ENCODE measurements at regions not wholly inside any gene's neighbourhood (a gene's known extent, or its start where the extent isn't known, plus 50 kb on each side); places are given as distances from the start of the nearest gene placed in this dataset.

DNA sequence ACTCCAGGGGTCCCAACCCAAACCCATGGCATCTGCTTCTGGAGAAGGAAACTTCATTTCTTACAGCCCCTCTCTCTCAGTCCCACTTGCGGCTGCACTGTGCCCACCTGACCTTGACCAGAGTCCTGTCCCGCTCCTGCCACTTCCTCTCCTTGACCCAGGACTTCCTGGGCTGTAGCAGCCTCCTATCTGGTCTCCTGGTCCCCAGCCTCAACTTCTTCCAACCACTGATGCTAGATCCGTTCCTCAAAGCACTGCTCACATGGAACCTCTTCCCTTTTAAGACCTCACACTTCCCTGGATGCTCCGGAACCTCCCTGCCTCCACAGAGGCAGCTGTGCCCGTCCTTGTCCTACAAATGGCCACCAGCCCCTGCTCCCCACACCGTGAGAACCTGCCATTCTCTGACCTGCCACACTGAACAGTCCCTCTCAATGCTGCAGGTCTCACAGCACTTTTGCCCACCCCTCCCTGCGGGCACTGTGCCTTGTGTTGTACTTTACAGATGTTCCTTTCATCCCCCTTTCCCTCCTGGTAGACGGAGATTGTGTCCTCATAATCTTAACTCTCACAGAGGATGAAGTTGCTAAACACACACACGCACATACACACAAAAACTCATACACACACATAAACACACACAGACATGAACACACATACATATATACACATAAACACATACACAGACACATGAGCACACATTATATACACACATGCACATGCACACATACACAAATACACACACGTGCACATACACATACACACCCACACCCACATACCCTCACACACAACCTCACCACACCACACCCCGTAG, 59.6 kb upstream of the NXT1 start:
- Histone ChIP-seq H3K4me3 (ENCODE audit: insufficient read depth, low read depth, low read length) (no peak overlapping the region), H3K9me3 (ENCODE audit: control insufficient read depth, low read length) (no peaks in the 10 kb centered on the region), H3K27me3 (ENCODE audit: control insufficient read depth, insufficient read depth, low read length, poor library complexity, severe bottlenecking) (no peaks in the 10 kb centered on the region), H3K4me1 (ENCODE audit: control insufficient read depth, insufficient read depth, low read length) (peaks cover under 1% of the 10 kb centered on the region), H3K36me3 (ENCODE audit: control insufficient read depth, insufficient read depth, low read length) (no peaks in the 10 kb centered on the region), H3K27ac (ENCODE audit: insufficient read depth, low read depth, low read length, poor library complexity, severe bottlenecking) (no peak overlapping the region)
- WGBS, 2 experiments, result 92 to 93% methylated on average over 11 of the region's 11 CpGs

DNA sequence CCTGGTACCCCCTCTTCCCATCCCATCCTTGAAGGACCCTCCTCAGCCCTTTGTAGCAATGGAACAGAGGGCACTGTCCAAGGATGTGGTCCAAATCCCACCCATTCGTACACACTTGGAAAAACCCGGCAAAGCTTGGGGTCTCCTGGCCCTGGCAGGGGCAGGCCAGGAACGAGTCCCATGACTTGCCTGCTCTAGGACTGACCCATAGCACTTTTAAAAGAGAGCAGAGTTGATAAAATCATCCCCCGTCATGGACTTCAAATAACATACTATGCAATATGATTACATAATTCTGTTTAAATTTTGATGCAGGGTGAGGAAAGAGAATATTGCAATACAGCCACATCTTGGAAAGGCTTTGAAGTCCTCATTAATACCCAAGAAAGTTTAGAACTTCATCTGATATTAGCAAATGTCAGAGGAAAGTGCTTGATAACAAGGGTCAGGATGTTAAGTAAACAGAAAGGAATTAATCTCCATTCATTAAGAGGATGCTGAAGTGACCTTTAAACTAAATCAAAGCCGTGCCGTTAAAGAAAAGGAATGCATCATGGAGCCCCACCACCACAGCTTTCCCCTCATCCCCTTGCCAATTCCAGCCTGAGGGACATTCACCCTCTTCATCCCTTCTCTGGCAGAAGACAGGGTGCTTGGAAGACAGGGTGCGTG, 60.7 kb upstream of the NXT1 start:
- 92 to 97% methylated on average over 6 to 7 of the region's 7 CpGs for WGBS, 2 experiments
- Histone ChIP-seq H3K27ac (ENCODE audit: insufficient read depth, low read depth, low read length, poor library complexity, severe bottlenecking) (no peak overlapping the region), H3K4me1 (ENCODE audit: control insufficient read depth, insufficient read depth, low read length) (no peaks in the 10 kb centered on the region), H3K9me3 (ENCODE audit: control insufficient read depth, low read length) (no peaks in the 10 kb centered on the region), H3K27me3 (ENCODE audit: control insufficient read depth, insufficient read depth, low read length, poor library complexity, severe bottlenecking) (no peaks in the 10 kb centered on the region), H3K36me3 (ENCODE audit: control insufficient read depth, insufficient read depth, low read length) (no peaks in the 10 kb centered on the region), H3K4me3 (ENCODE audit: insufficient read depth, low read depth, low read length) (no peak overlapping the region)

GRCh38 chr20:23289249-23289648, 61.3 kb upstream of the NXT1 start:
- WGBS, 2 experiments, result 85 to 86% methylated on average over 4 to 7 of the region's 7 CpGs
- Histone ChIP-seq H3K4me1 (ENCODE audit: control insufficient read depth, insufficient read depth, low read length) (no peaks in the 10 kb centered on the region), H3K27me3 (ENCODE audit: control insufficient read depth, insufficient read depth, low read length, poor library complexity, severe bottlenecking) (no peaks in the 10 kb centered on the region), H3K9me3 (ENCODE audit: control insufficient read depth, low read length) (no peaks in the 10 kb centered on the region), H3K36me3 (ENCODE audit: control insufficient read depth, insufficient read depth, low read length) (no peaks in the 10 kb centered on the region), H3K27ac (ENCODE audit: insufficient read depth, low read depth, low read length, poor library complexity, severe bottlenecking) (no peak overlapping the region), H3K4me3 (ENCODE audit: insufficient read depth, low read depth, low read length) (no peak overlapping the region)

DNA sequence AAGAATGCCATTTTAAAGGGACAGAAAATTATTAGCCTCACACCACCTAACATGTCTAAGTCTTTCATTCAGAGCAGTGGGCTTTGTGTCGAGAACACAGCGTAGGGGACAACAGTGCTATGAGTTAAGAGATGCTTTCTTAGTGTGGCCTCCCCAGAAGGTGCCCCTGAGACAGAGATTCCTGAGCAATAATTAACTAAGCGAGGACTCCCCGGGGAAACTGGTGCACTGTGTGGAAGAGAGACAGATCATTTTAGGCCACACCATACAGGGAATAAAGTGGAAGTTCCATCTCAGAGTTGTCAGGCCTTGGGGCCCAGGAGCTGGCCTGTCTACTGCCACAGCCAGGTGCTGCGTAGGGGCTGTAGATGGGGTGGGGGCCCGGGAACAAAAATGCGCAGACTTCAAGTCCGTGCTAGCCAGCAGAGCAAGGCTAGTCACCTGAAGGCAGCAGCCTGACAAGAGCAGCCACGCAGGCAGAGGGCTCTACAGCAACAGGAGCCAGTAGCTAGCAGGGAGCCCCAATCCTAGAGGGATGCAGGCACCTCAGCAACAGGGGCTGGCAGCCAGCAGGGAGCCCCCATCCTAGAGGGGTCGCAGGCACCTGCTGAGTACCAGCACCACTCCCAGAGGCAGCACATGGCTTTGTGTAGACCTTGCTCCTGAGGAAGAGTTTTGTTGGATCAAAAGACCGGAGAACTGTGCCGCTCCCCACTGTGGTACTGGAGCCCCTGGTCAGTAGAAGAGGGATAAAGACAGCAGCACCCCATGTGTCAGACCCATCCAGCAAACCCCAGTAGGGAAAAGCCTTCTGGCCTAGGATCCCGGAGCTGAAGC, 63.0 kb upstream of the NXT1 start:
- WGBS, 2 experiments, result 92% methylated on average over 13 of the region's 13 CpGs
- H3K27me3 ChIP-seq (ENCODE audit: control insufficient read depth, insufficient read depth, low read length, poor library complexity, severe bottlenecking), result no peaks in the 10 kb centered on the region
- no peak overlapping the region for H3K4me3 ChIP-seq (ENCODE audit: insufficient read depth, low read depth, low read length)
- H3K27ac ChIP-seq (ENCODE audit: insufficient read depth, low read depth, low read length, poor library complexity, severe bottlenecking), result no peak overlapping the region
- H3K36me3 ChIP-seq (ENCODE audit: control insufficient read depth, insufficient read depth, low read length), result no peaks in the 10 kb centered on the region
- peaks cover 3% of the 10 kb centered on the region for H3K4me1 ChIP-seq (ENCODE audit: control insufficient read depth, insufficient read depth, low read length)
- H3K9me3 ChIP-seq (ENCODE audit: control insufficient read depth, low read length), result no peaks in the 10 kb centered on the region

- no peak overlapping the region for H3K4me3 ChIP-seq (ENCODE audit: insufficient read depth, low read depth, low read length)
- H3K27ac ChIP-seq (ENCODE audit: insufficient read depth, low read depth, low read length, poor library complexity, severe bottlenecking), result no peak overlapping the region
- no peaks in the 10 kb centered on the region for H3K36me3 ChIP-seq (ENCODE audit: control insufficient read depth, insufficient read depth, low read length)
- H3K27me3 ChIP-seq (ENCODE audit: control insufficient read depth, insufficient read depth, low read length, poor library complexity, severe bottlenecking), result no peaks in the 10 kb centered on the region
- no peaks in the 10 kb centered on the region for H3K9me3 ChIP-seq (ENCODE audit: control insufficient read depth, low read length)
- WGBS, 2 experiments, result 92% methylated on average over 8 of the region's 8 CpGs
- H3K4me1 ChIP-seq (ENCODE audit: control insufficient read depth, insufficient read depth, low read length), result peaks cover 3% of the 10 kb centered on the region
Measured at GRCh38 chr20:23286346-23286745, 64.2 kb upstream of the NXT1 start.

- H3K9me3 ChIP-seq (ENCODE audit: control insufficient read depth, low read length), result no peaks in the 10 kb centered on the region
- peaks cover 3% of the 10 kb centered on the region for H3K4me1 ChIP-seq (ENCODE audit: control insufficient read depth, insufficient read depth, low read length)
- H3K27ac ChIP-seq (ENCODE audit: insufficient read depth, low read depth, low read length, poor library complexity, severe bottlenecking), result no peak overlapping the region
- no peaks in the 10 kb centered on the region for H3K36me3 ChIP-seq (ENCODE audit: control insufficient read depth, insufficient read depth, low read length)
- no peak overlapping the region for H3K4me3 ChIP-seq (ENCODE audit: insufficient read depth, low read depth, low read length)
- 86 to 92% methylated on average over 1 to 2 of the region's 2 CpGs for WGBS, 2 experiments
- no peaks in the 10 kb centered on the region for H3K27me3 ChIP-seq (ENCODE audit: control insufficient read depth, insufficient read depth, low read length, poor library complexity, severe bottlenecking)
Measured at GRCh38 chr20:23285536-23285935, 65.1 kb upstream of the NXT1 start.

DNA sequence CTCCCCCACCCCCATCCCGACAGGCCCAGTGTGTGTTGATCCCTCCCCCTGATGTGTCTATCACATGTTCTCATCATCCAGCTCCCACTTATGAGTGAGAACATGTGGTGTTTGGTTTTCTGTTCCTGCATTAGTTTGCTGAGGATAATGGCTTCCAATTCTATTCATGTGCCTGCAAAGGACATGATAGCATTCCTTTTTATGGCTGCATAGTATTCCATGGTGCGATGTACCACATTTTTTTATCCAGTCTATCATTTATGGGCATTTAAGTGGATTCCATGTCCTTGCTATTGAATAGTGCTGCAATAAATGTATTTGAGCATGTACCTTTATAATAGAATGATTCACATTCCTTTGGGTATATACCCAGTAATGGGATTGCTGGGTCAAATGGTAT, 66.6 kb upstream of the NXT1 start:
- H3K4me3 ChIP-seq (ENCODE audit: insufficient read depth, low read depth, low read length), result no peak overlapping the region
- H3K36me3 ChIP-seq (ENCODE audit: control insufficient read depth, insufficient read depth, low read length), result no peaks in the 10 kb centered on the region
- H3K27me3 ChIP-seq (ENCODE audit: control insufficient read depth, insufficient read depth, low read length, poor library complexity, severe bottlenecking), result no peaks in the 10 kb centered on the region
- H3K4me1 ChIP-seq (ENCODE audit: control insufficient read depth, insufficient read depth, low read length), result peaks cover 3% of the 10 kb centered on the region
- H3K27ac ChIP-seq (ENCODE audit: insufficient read depth, low read depth, low read length, poor library complexity, severe bottlenecking), result no peak overlapping the region
- whole genome bisulfite sequencing, 2 experiments, result 83 to 88% methylated on average over 2 of the region's 2 CpGs
- no peaks in the 10 kb centered on the region for H3K9me3 ChIP-seq (ENCODE audit: control insufficient read depth, low read length)

DNA sequence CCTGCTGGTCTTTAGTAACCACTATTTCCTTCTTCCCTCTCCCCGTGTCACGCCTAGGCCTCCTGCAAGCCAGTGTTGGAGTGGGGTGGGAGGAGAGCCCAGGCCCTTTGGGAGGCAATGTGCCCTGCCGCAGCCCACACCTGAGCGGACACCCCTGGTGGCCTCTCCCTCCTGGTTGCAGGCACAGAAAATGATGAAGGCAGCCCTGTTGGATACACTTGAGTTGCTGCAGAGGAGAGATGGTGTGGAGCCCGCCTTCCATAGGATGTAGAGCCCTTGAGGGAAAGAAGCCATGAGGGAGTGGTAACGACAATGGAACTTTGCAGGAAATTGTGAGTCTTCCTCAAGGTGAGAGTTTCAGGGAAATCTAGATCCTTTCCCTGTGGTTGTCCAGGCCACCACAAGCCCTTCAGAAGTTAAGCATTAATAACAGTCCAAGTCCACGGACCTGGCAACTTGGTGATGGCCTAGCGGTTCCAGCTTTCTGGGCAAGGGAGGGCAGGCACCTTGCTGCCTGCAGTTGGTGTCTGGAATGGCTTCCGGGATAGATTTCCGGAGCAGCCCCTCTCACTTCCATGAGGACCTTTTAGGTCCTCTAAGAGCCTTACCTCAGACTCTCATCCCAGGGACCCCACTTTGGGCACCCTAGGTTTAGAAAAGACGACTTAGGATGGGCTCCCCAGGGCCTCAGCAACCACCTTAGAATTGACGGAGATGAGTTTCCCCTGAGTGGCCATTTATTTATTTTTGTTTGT, 67.3 kb upstream of the NXT1 start:
- no peaks in the 10 kb centered on the region for H3K27me3 ChIP-seq (ENCODE audit: control insufficient read depth, insufficient read depth, low read length, poor library complexity, severe bottlenecking)

GRCh38 chr20:23282546-23282945, 68.0 kb upstream of the NXT1 start:
- 61 to 81% methylated on average over 3 of the region's 3 CpGs for WGBS, 2 experiments
- no peak overlapping the region for H3K27ac ChIP-seq (ENCODE audit: insufficient read depth, low read depth, low read length, poor library complexity, severe bottlenecking)
- peaks cover 3% of the 10 kb centered on the region for H3K4me1 ChIP-seq (ENCODE audit: control insufficient read depth, insufficient read depth, low read length)
- H3K36me3 ChIP-seq (ENCODE audit: control insufficient read depth, insufficient read depth, low read length), result no peaks in the 10 kb centered on the region
- no peak overlapping the region for H3K4me3 ChIP-seq (ENCODE audit: insufficient read depth, low read depth, low read length)
- no peaks in the 10 kb centered on the region for H3K9me3 ChIP-seq (ENCODE audit: control insufficient read depth, low read length)
- no peaks in the 10 kb centered on the region for H3K27me3 ChIP-seq (ENCODE audit: control insufficient read depth, insufficient read depth, low read length, poor library complexity, severe bottlenecking)

More for the DNA sequence above, 67.3 kb upstream of the NXT1 start:
- Histone ChIP-seq H3K4me1 (ENCODE audit: control insufficient read depth, insufficient read depth, low read length) (peaks cover 3% of the 10 kb centered on the region), H3K9me3 (ENCODE audit: control insufficient read depth, low read length) (no peaks in the 10 kb centered on the region), H3K27ac (ENCODE audit: insufficient read depth, low read depth, low read length, poor library complexity, severe bottlenecking) (no peak overlapping the region), H3K4me3 (ENCODE audit: insufficient read depth, low read depth, low read length) (no peak overlapping the region), H3K36me3 (ENCODE audit: control insufficient read depth, insufficient read depth, low read length) (no peaks in the 10 kb centered on the region)
- 89 to 94% methylated on average over 10 to 12 of the region's 12 CpGs for WGBS, 2 experiments
